Natural killer cell (primary cell): ENCODE measurements at regions not wholly inside any gene's neighbourhood (a gene's known extent, or its start where the extent isn't known, plus 50 kb on each side); places are given as distances from the start of the nearest gene placed in this dataset.
"Not testable (repeated sequence)": the region's sequence is repeated elsewhere in the genome, so short reads cannot be mapped to it uniquely, and the experiment has no call there.

Source experiments
- ATAC-seq, 3 donors: fragments of 150-1000 bp in 2 of 3; fragments of 200-7000 bp in 1 of 3; cut with Tn5 transposase; 1 replicate in 1 of 3; 2 replicates in 2 of 3; pipeline ENCODE4 v1.10.0; 2021; ENCODE audit warnings: mild to moderate bottlenecking in 2 of 3, moderate library complexity in 2 of 3
- DNase-seq, 2 donors: peaks; one replicate each; pipeline versions ENCODE4 v3.0.0 to v3.0.0-alpha.2; 2013 to 2021; ENCODE audit warnings: mixed read lengths in 1 of 2
- H3K27ac ChIP-seq: one replicate; pipeline ENCODE4 v1.5.1; 2013; ENCODE audit warnings: mild to moderate bottlenecking, low read length
- H3K27me3 ChIP-seq: one replicate; pipeline ENCODE4 v1.6.1; 2013; ENCODE audit warnings: low read length; ENCODE audit not compliant: control insufficient read depth, insufficient read depth
- H3K36me3 ChIP-seq: one replicate; pipeline ENCODE4 v1.6.1; 2013; ENCODE audit warnings: low read length; ENCODE audit not compliant: control insufficient read depth, insufficient read depth
- H3K4me1 ChIP-seq: one replicate; pipeline ENCODE4 v1.6.1; 2013; ENCODE audit warnings: low read length; ENCODE audit not compliant: control insufficient read depth, insufficient read depth
- H3K4me3 ChIP-seq: one replicate; pipeline ENCODE4 v1.5.1; 2013; ENCODE audit warnings: low read length
- H3K9me3 ChIP-seq: one replicate; pipeline ENCODE4 v1.6.1; 2013; ENCODE audit warnings: low read length; ENCODE audit not compliant: control insufficient read depth, insufficient read depth
- H3K27ac Mint-ChIP-seq, 2 donors: one replicate each; pipeline ENCODE4 v1.8.0; 2022; ENCODE audit warnings: mild to moderate bottlenecking in 2 of 2, mixed read lengths in 2 of 2, moderate library complexity in 1 of 2
- H3K27me3 Mint-ChIP-seq, 2 donors: one replicate each; pipeline ENCODE4 v1.8.0; 2022; ENCODE audit warnings: low read depth in 2 of 2, mixed read lengths in 2 of 2
- H3K36me3 Mint-ChIP-seq: one replicate; pipeline ENCODE4 v1.8.0; 2022; ENCODE audit warnings: mixed read lengths
- H3K4me1 Mint-ChIP-seq, 2 donors: one replicate each; pipeline ENCODE4 v1.8.0; 2022; ENCODE audit warnings: mixed read lengths in 2 of 2
- H3K4me3 Mint-ChIP-seq: one replicate; pipeline ENCODE4 v1.8.0; 2022; ENCODE audit warnings: mild to moderate bottlenecking, moderate library complexity, mixed read lengths
- H3K9me3 Mint-ChIP-seq, 2 donors: one replicate each; pipeline ENCODE4 v1.8.0; 2022; ENCODE audit warnings: mixed read lengths in 2 of 2
- WGBS: methylation state at CpG from one replicate; pipeline ENCODE4 v1.1.7; 2013; ENCODE audit warnings: missing lambda C conversion rate; ENCODE audit not compliant: insufficient coverage; 5-methylcytosine and 5-hydroxymethylcytosine counted together
- intact Hi-C: fragments of 100-400 bp; cut with micrococcal nuclease; formaldehyde crosslinking; loops from one replicate; pipeline ENCODE4 v1.14.2; 2022
- TF ChIP-seq, protein P1 (sequence below): fragments of 200-600 bp; IDR thresholded peaks from one replicate; pipeline ENCODE4 v1.8.0; 2022; ENCODE audit warnings: antibody characterized with exemption

DNA sequence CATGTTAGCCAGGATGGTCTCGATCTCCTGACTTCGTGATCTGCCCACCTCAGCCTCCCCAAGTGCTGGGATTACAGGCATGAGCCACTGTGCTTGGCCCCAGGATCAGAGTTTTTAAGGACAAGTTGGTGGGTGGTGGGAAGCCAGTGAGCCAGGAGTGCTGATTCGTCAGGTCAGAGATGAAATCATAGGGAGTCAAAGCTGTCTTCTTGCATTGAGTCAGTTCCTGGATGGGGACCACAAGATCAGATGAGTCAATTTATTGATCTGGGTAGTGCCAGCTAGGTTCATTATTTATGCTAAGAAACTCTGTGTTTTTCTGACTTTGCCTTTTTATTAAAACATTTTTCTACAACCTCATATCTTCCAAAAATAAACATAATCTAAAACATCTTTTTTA is 423.8 kb downstream of the ARL4A start:
- ATAC-seq (no peak), DNase-seq (no peak)
- intact Hi-C loops, result no loop called here
- Mint-ChIP-seq H3K27me3 (no peaks in the 10 kb centered on the region), H3K4me3 (no peak overlapping the region), H3K27ac (no peak overlapping the region), H3K4me1 (no peaks in the 10 kb centered on the region), H3K36me3 (no peaks in the 10 kb centered on the region), H3K9me3 (peaks cover 2 to 3% of the 10 kb centered on the region in 2 donors)
- Histone ChIP-seq H3K36me3 (no peaks in the 10 kb centered on the region), H3K4me3 (no peak overlapping the region), H3K4me1 (no peaks in the 10 kb centered on the region), H3K27ac (no peak overlapping the region), H3K27me3 (no peaks in the 10 kb centered on the region), H3K9me3 (no peaks in the 10 kb centered on the region)
- WGBS, result 59% methylated on average over 3 of the region's 3 CpGs
- TF ChIP-seq, protein P1, sequence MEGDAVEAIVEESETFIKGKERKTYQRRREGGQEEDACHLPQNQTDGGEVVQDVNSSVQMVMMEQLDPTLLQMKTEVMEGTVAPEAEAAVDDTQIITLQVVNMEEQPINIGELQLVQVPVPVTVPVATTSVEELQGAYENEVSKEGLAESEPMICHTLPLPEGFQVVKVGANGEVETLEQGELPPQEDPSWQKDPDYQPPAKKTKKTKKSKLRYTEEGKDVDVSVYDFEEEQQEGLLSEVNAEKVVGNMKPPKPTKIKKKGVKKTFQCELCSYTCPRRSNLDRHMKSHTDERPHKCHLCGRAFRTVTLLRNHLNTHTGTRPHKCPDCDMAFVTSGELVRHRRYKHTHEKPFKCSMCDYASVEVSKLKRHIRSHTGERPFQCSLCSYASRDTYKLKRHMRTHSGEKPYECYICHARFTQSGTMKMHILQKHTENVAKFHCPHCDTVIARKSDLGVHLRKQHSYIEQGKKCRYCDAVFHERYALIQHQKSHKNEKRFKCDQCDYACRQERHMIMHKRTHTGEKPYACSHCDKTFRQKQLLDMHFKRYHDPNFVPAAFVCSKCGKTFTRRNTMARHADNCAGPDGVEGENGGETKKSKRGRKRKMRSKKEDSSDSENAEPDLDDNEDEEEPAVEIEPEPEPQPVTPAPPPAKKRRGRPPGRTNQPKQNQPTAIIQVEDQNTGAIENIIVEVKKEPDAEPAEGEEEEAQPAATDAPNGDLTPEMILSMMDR, result no peak

DNA sequence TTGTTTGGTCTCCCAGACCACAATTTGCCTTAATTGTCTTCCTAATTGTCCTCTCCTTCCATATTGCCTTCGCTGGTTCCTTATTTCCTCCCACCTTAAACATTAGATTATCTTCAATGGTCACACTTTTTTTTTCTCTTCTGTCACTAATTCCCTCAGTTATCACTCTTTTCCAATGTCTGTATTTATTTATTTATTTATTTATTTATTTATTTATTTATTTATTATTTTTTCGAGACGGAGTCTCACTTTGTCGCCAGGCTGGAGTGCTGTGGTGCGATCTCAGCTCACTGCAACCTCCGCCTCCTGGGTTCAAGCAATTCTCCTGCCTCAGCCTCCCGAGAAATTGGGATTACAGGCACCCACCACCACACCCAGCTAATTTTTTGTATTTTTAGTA is 426.8 kb downstream of the ARL4A start:
- DNase-seq, H3K9me3 ChIP-seq, H3K27ac Mint-ChIP-seq, H3K4me3 Mint-ChIP-seq, H3K4me3 ChIP-seq, H3K27ac ChIP-seq, H3K27me3 Mint-ChIP-seq, ATAC-seq, H3K27me3 ChIP-seq, H3K36me3 ChIP-seq, H3K9me3 Mint-ChIP-seq, intact Hi-C loops, H3K4me1 ChIP-seq, H3K36me3 Mint-ChIP-seq, H3K4me1 Mint-ChIP-seq: not testable (repeated sequence)
- WGBS, result 98% methylated on average over 2 of the region's 7 CpGs

DNA sequence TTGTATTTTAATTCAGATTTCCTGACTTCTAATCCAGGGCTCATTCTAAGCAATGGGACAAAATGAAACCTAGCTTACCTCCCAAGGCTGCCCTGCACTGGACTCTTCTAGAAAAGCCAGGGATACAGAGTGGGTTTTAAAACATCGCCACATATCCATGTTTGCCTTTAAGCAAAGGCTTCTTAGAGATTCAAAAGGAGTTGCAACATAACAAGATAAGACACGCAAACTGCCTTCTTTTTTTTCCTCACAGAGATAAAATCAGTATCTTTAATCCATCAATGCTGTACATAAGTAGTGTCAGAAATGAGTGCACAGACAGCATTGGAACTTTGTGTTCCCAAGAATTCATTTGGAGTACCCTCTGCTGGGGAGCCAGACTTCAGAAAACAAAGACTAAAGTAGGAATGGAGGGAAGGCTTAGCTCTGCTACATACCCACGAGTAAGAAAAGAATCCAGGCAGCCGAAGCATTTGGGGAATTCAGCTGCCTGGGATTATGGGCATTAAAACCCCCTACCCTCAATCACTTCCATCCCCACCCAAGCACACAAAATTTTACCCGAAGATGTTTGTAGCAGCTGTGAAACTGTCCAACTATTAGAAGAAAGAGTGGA is 427.8 kb downstream of the ARL4A start:
- DNase-seq, result no peak
- TF ChIP-seq, protein P1, result no peak
- no peak overlapping the region for H3K4me3 Mint-ChIP-seq
- H3K27me3 Mint-ChIP-seq, result no peaks in the 10 kb centered on the region
- H3K9me3 Mint-ChIP-seq, result no peaks in the 10 kb centered on the region
- WGBS, result 86% methylated on average over 3 of the region's 5 CpGs
- H3K27ac Mint-ChIP-seq, result no peak overlapping the region
- intact Hi-C loops, result no loop called here
- Histone ChIP-seq H3K4me1 (no peaks in the 10 kb centered on the region), H3K27me3 (no peaks in the 10 kb centered on the region), H3K36me3 (no peaks in the 10 kb centered on the region), H3K9me3 (no peaks in the 10 kb centered on the region), H3K27ac (no peak overlapping the region), H3K4me3 (no peak overlapping the region)
- ATAC-seq, result no peak
- no peaks in the 10 kb centered on the region for H3K4me1 Mint-ChIP-seq
- H3K36me3 Mint-ChIP-seq, result no peaks in the 10 kb centered on the region

DNA sequence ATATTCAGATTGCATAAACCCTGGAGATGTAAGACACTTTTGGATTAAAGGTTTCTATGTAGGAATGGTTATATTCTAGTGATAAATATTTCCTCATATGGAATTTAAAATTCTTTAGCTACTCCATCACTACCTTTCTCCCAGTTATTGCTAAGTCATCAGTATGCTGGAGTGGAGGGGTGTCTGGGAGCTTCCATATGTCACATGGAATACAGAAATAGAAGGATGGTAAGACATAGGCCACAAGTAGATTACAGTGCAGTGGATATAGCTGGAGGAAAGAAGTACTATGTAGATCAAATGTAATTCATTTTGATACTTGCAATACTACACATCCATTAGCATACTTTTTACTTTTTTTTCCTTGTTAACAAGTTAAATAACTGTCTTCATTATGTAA is 428.4 kb downstream of the ARL4A start:
- Histone ChIP-seq H3K4me1 (no peaks in the 10 kb centered on the region), H3K27ac (no peak overlapping the region), H3K4me3 (no peak overlapping the region), H3K36me3 (no peaks in the 10 kb centered on the region), H3K27me3 (no peaks in the 10 kb centered on the region), H3K9me3 (no peaks in the 10 kb centered on the region)
- Mint-ChIP-seq H3K4me1 (no peaks in the 10 kb centered on the region), H3K36me3 (no peaks in the 10 kb centered on the region), H3K4me3 (no peak overlapping the region), H3K27me3 (no peaks in the 10 kb centered on the region), H3K9me3 (no peaks in the 10 kb centered on the region), H3K27ac (no peak overlapping the region)
- intact Hi-C loops, result no loop called here
- TF ChIP-seq, protein P1, result no peak
- no peak for DNase-seq
- ATAC-seq, result no peak
